ENCODE measurements at regions not wholly inside any gene's neighbourhood (a gene's known extent, or its start where the extent isn't known, plus 50 kb on each side); places are given as distances from the start of the nearest gene placed in this dataset.

- TF ChIP-seq, protein P1, sequence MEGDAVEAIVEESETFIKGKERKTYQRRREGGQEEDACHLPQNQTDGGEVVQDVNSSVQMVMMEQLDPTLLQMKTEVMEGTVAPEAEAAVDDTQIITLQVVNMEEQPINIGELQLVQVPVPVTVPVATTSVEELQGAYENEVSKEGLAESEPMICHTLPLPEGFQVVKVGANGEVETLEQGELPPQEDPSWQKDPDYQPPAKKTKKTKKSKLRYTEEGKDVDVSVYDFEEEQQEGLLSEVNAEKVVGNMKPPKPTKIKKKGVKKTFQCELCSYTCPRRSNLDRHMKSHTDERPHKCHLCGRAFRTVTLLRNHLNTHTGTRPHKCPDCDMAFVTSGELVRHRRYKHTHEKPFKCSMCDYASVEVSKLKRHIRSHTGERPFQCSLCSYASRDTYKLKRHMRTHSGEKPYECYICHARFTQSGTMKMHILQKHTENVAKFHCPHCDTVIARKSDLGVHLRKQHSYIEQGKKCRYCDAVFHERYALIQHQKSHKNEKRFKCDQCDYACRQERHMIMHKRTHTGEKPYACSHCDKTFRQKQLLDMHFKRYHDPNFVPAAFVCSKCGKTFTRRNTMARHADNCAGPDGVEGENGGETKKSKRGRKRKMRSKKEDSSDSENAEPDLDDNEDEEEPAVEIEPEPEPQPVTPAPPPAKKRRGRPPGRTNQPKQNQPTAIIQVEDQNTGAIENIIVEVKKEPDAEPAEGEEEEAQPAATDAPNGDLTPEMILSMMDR (IDR thresholded peaks at IDR 0.05; ENCODE audit: borderline replicate concordance, extremely low read depth, low read length, poor library complexity, severe bottlenecking) = no peak
- TF ChIP-seq EZH2 (IDR thresholded peaks at IDR 0.05; ENCODE audit: borderline replicate concordance, low read depth, low read length, severe bottlenecking) = no peak
These were observed 112.9 kb downstream of the SAMD9 start for GRCh38 chr7:93004906-93005305.
